Limb (tissue), 2 donors: ENCODE measurements at regions not wholly inside any gene's neighbourhood (a gene's known extent, or its start where the extent isn't known, plus 50 kb on each side); places are given as distances from the start of the nearest gene placed in this dataset.
A peak's percentile ranks its signal among the peaks of the same experiment; 100 is the strongest.

Experiments used
- DNase-seq, 2 donors: peaks; one replicate each; pipeline ENCODE4 v3.0.0-alpha.2; 2016; ENCODE audit errors: extremely low spot score in 2 of 2

DNA sequence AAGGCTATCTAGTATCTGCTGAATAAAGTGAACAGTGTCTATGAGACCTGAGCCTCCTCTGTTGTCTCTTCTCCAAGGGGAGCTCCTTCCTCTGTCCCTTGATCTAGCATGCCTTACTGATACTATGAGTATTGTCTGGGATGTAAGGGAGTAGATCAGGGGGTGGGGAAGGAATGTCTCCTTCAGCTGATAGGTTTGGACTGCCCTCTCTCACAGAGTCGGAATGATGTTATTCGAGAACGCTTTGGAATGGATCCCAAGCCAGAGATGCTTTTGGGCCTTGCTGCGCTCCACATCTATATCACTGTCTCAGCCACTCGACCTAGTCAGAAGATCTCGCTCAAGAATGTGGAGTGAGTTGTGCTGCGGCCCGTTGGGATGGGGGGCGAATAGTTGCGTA lies 68.3 kb upstream of the PRPS1 start:
- no peak for DNase-seq

DNA sequence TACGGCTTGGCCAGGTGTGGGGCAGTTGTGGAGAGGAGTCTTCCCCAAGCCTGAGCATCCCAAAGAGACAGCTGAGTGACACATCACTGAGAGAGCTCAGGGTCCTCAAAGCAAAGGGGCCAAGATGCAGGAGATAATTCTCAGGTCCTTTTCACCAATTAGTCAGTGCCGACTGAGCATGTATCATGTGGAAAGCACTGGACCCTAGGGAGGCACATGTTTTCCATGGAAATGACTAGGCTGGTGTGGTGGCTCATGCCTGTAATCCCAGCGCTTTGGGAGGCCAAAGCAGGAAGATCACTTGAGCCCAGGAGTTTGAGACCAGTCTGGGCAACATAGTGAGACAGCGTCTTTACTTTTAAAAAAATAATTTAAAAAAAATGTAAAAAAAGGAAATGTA lies 67.3 kb upstream of the PRPS1 start:
- no peak for DNase-seq

DNA sequence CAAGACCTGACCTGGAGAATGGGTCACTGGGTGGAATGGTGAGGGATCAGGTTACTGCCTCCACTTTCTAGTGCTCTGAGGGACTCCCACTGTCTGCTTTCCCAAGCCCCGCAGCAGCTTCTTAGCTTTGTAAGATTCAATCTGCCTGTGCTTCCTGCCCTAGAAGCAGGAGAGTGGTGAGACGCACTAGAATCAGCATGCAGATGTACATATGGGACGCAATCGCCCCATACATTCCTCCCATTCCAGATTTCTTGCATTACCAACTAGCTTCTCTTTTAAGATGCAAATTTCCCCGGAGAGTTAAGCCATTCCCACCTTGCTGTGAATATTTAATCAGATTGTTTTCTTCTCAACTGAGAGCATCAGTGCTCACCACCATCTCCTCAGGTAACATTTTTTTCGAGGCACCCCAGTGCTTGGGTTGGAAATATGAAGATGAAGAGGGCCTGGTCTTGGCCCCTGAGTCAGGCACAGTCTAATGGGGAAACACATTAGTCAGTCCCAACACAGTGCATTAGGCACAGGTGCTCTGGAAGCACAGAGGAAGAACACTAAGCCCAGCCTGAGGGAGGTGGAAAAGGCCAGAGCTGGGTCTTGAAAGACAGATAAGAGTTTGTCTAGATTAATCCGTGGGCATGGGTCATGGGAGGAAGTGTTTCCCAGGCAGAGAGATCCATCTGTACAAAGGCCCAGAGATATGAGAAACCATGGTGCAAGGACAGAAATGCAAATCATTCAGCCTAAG lies 66.7 kb upstream of the PRPS1 start:
- DNase-seq, result no peak

DNA sequence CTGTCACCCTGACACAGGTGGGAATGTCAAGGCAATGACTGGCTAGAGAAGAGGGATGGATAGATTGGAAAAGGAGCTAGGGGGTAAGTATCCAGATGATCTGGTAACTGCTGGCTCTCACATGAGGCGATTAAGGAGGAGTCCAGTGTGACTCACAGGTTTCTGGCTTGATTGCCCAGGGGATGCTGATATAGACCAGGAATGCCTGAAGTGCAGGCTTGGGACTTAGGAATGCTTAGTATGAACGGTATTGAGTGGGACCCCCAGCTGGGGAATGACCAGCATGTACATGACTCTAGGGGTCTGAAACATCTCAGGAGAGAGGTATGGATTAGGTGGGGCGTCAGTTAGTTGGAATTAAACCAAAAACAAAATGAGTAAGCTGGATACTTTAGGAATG lies 65.8 kb upstream of the PRPS1 start:
- DNase-seq, result no peak

DNA sequence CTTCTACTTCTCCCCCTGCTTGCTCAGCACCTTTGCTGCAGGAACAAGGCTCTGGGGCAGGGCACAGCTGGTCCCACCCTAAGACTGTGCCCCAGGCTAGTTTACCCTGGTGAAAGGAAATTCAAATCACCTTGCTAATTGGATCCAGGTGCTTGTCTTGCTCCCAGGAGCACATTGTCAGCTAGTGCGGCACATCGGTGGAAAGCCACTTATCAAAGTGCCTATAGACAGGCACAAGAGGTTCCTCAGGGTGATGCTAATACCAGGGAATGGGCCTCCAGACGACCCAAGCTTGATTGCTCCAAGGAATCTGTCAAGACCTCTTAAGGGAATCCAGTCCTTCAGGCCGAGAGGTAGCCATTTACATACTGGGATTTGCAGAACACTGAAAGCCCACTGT lies 64.5 kb upstream of the PRPS1 start:
- DNase-seq, result no peak

DNA sequence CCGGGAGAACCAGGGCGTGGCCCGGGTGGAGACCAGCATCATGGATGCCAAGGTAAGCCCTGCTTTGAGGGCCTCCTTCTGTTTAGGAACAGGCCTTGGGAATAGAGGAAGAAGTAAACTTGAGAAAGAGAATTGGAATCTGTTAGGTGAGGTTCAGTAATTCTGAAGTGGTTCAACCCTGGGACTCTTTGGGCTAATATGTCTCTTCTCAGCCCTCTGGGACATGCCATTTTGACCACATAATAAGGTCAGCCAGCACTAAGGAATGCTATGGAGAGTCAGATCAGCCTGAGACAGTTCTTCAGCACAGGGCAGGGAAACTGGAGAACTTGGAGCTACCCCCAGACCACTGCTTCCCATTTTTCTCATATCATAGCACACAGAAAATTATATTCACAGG lies 63.3 kb upstream of the PRPS1 start:
- no peak for DNase-seq

DNA sequence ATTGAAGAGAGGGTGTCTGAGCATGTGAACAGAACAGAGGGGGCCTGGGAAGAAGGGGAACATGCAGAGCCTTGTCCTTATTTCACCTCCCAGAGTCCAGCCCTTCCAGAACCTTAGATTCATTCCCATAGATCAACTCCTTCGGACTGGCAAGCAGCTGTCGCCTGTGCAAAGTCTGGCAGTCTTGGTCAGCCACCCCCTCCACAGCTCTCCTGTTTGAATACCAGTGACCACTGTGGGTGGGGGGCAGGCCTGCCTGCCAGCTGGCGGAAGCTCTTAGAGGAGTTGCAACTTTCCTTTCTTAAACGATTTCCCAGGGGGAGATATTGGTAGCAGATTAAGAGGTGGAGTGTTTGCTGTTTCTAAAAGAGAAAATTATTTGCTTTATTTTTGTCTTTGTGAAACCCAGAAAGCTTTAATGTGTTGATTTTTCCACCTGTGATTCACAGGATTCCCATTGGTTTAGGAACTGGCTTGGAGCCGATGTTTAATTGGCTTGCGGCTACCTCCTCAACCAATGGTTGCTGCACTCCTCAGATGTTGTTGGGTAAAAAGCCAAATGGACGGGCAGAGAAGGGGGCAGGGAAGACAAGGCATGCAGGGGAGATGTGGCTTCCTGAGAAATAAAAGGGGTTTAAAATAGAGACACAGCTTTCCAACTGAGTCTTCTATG lies 62.2 kb upstream of the PRPS1 start:
- DNase-seq, result peak in 1 of 2 donors; percentile 1

DNA sequence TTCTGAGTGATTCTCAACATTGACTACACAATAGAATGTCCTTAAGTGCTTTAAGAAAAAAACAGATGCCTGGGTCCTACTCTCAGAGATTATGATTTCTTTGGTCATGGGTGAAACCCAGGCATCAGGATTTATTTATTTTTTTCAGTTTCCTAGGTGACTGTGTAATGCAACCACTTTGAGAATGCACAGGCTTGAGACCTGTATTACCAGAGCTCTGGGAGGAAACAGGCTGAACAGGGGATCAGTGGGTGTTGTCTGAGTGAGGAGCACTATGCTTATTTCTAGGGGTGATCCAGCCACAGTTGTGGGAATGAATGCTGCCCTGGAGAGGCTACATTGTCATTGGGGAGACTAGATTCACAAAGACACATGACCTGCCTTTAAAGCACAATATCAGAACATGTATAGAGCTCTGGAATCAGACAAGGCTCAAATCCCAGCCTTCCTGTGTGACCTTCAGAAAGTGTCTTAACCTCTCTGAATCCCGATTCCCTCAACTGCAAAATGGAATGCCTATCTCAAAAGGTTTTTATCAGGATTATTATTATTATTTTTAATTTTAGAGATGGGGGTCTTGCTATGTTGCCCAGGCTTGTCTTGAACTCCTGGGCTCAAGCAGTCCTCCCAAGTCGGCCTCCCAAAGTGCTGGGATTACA lies 61.6 kb upstream of the PRPS1 start:
- no peak for DNase-seq

DNA sequence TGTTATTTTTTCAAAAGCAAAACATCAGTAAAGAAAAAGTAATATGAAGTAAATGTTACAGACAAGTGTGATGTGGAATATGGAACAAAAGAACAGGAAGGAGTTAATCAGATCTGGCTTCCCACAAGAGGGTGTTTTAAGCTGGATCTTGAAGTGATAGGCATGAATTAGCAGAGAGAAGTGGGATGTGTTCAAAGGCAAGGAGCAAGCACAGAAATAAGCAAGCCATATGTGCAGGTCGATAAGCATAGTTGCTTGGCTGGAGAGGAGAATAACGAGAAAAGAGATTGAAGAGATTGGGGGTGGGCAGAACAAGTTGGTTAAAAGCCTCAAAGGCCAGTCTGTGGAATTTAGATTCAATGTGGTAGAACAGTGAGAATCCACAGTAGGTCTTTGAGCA lies 60.9 kb upstream of the PRPS1 start:
- no peak for DNase-seq

DNA sequence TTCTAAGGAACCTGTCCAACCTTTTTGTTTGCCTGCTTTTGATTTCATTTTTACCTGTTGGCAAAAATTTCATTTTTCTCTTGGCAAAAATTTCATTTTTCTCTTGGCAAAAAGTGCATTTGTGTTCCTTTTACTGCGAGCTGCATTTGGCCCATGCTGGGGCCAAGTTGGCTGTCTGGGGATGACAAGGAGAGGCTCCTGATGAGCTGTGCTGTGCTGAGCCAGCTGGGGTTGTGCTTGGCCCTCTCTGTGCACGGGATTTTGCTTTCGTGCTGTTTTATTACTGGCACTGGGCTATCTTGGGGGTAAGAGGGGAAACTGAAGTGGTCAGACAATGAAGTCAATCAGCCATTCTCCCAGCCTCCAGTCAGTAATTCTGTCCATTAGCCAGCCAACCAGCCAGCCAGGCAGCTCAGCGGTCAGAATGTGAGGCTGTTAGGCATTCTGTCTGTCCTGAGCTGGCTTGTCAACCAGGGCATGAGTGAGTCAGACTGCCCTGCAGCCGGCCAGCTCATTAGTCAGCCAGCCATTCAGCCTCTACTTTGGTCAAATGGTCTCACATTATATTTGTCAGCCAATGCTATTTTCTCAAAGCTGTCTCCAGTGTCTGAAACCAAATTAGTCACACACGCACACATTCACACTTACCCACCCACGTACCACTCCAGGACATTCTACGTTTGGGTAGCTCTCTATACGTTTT lies 56.9 kb upstream of the PRPS1 start:
- DNase-seq, result no peak

DNA sequence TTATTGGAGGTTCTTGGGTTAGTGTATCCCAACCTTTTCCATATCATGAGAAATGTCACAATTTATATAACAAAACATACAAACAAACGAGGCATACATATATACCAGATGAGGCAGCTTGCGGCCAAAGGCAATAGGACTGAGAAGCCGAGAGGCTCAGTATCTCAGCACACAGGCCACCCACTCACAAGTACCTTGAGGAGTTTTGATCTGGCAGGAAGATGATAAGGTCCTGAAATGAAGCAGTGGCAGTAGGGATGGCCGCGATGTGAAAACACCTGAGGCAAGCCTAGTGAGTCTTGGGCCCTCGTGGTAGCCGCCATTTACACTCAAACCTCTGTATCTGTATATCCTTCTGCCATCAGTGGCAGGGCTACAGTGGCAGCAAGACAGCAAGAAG lies 55.3 kb upstream of the PRPS1 start:
- no peak for DNase-seq

DNA sequence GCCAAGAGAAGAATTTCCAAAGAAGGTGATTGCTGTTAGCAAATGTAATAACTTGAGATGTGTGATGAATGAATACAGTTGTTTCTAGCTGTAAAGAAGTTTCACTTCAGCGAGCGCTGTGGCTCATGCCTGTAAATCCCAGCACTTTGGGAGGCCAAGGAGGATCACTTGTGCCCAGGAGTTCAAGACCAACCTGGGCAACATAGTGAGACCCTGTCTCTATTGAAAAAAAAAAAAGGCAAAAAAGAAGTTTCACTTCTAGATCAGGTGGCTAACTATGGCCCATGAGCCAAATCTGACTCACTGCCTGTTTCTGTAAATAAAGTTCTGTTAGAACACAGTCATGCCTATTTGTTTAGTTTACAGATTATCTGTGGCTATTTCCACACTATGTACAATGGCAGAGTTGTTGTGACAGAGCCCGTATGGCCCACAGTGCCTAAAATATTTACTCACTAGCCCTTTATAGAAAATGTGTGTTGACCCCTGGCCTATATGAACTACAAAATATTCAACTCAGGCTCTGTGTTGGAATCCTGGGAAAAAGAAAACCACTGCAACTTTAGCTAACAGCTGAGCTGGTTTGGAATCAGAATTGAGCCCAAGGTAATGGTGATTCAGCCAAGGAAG lies 54.1 kb upstream of the PRPS1 start:
- DNase-seq, result no peak

DNA sequence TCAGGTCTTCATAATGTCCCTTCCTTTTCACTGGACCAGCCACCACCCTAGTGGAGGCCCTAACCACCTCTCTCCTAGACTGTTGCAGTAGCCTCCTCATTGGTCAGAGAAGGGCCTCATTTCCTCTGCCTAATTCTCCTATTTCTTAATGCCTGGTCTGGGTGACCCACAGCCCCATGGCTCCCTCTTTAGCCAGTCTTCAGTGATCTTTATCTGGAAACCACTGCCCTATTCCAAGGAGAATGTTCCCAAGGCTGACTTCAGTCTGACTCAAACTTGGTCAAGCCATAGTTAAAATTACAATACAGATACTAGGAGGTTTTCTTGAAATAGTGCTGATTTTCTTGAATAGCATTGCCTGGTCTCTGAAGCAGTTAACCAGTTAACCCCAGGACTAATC lies 53.6 kb upstream of the PRPS1 start:
- DNase-seq, result no peak

DNA sequence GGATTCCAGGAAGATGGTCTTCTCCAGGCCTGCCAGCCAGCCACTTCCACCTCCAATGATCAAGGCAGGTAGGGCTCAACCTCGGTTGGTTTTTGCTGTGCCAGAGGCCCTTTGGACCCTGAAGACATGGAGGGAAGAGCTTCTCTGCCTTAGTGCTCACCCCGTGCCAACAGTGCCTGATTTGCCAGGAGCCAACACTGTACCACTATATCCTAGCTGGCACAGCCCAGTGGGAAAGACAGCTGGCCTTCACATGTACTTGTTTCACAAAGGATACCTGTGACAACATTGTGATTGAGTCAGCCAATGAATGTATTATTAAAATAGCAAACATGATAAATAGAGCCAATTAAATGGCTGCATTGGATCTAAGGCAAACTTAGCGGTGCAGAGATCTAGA lies 51.9 kb upstream of the PRPS1 start:
- DNase-seq, result no peak

DNA sequence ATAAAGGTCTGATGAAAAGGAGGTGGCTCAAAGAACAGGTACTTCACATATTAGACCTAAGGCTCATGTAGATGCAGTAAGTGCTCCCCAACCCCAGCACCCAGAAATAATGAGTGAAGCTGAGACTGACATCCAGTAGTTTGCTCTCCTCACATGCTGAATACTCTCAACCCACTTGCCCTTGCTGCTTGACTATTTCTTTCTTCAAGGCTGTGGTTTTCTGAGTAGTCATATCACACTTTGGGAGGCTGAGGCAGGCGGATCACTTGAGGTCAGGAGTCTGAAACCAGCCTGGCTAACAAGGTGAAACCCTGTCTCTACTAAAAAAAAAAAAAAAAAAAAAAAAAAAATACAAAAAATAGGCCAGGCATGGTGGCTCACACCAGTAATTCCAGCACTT lies 51.5 kb upstream of the PRPS1 start:
- no peak for DNase-seq

DNA sequence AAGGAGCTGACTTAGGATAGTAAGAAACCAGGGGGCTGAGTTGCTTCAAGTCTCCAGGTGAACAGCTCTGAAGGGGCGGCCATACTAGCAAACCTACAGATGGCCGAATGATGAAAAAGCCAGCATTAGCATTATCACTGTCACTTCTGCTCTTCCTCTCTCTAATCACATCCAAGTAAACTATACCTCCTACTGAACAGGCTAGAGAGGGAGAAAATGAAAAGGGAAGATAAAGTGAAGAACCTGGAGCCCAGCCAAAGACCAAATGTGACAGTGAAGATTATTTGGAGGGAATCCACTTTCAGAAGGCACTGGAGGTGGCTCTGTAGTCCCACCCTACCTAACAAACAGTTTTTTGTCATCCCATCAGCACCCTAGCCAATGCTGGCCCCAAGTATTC lies 50.4 kb upstream of the PRPS1 start:
- no peak for DNase-seq
